Activated CD8-positive, alpha-beta memory T cell treated with anti-CD3 and anti-CD28 coated beads for 48 hours (primary cell): ENCODE measurements at regions not wholly inside any gene's neighbourhood (a gene's known extent, or its start where the extent isn't known, plus 50 kb on each side); places are given as distances from the start of the nearest gene placed in this dataset.

Source experiments
- DNase-seq, 3 experiments: peaks; one replicate each; pipeline ENCODE4 v3.0.0-alpha.2; 2020; ENCODE audit warnings: low read depth in 2 of 3, low spot score in 2 of 3

- no peak for DNase-seq
Measured at GRCh38 chrX:39653691-39654090, 444.1 kb downstream of the BCOR start.

DNA sequence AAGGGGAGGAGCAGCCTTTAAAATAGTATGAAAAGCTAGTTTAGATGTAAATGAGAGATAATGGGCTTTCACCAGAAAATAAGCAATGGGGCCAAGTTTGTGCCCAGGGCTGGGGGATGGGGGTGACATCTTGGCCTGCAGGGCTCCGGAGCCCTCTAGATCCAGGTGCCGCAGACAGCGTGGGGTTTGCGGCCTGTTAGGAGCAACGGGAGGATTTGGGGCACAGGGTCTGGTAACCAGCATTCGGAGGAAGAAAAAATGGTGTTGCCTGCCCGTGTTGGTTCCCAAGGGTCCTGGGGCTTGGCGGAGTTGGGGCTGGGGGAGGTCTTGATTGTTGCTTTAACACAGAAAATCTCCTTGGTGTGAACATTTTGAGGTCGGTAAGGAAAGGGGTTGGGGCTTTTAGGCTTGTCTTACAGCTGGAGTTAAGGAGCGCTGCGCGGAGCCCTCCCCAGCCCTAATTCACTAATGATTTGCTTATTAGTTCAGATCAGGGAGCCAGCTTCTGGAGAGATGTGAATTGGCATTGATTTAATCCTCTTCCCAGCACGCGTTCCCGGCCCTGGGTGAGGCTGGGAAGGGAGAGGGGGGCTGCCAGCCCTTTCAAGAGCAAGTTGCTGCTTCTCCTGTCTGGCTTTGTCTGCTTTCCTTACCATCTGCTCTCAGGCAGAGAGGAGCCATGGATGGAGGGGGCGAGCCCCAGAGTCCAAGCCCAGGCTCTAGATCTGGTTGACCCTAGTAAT, 443.4 kb downstream of the BCOR start:
- DNase-seq = no peak

DNA sequence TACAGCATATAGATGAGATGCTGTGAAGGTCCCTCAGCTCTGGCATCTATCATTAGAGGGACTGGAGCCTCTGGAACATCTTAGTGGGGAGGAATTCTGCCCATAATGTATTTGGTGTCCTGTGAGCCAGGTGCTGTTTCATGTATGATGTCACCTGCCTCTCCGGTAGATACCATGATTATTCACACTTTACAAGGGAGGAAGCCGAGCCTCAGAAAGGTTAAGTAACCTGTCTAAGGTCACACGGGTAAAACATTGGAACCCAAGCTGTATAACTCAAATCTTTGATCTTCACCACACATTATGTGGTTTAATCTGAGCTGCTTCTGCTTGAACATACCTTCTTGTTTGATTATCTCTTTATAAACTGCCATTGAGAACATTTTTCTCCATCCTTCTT, 442.8 kb downstream of the BCOR start:
- DNase-seq = no peak

GRCh38 chrX:39661116-39661907, 436.4 kb downstream of the BCOR start:
- DNase-seq = no peak

- DNase-seq = no peak
Measured at GRCh38 chrX:39665830-39666518, 431.8 kb downstream of the BCOR start.

DNA sequence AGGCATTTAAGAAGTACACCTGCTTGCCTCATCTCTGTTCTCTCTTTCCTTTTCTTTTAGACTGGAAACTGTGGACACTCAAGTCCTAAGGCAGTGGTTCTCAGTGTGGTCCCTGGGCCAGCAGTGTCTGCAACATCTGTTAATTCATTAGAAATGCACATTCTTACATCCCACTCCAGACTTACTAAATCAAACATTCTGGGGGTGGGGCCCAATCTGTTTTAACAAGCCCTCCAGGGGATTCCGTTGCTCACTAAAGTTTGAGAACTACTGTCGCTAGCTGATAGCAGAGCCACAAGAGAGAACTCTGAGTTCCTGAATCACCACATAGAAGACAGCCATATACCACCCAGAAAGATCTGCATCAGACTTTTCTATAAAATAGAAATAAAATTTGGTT, 430.6 kb downstream of the BCOR start:
- no peak for DNase-seq

DNA sequence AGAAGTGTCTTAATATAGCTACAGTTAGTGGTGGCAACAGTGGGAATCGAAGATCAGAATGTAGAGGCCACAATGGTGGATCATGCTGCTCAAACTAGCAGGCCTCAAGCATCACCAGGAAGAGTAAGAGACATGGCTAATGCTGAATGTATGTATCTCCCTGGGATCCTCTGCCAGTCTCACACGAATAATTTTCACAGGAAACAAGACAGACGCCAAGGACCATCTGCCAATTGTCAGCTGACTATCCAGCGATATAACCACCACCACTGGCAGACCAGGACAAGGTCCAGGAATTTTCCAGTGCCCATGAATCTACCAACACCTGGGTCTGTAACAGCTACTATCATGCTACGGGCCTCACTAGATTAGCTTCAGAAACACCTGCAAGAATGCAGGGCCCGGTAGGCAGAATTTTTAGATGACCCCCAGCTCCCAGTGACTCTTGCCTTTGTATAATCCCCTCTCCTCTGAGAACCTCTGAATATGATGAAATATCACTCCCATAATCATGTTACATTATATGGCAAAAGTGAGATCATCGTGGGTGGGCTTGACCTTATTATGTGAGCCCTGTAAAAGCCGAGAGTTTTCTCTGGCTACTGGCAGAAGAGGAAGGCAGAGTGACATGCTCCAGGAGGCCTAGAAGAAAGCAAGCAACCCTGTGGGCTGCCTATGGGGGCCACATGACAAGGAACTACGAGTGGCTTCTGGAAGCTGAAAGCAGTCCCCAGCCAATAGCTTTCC, 429.8 kb downstream of the BCOR start:
- DNase-seq = no peak

- no peak for DNase-seq
Measured at GRCh38 chrX:39669668-39670067, 428.1 kb downstream of the BCOR start.

DNA sequence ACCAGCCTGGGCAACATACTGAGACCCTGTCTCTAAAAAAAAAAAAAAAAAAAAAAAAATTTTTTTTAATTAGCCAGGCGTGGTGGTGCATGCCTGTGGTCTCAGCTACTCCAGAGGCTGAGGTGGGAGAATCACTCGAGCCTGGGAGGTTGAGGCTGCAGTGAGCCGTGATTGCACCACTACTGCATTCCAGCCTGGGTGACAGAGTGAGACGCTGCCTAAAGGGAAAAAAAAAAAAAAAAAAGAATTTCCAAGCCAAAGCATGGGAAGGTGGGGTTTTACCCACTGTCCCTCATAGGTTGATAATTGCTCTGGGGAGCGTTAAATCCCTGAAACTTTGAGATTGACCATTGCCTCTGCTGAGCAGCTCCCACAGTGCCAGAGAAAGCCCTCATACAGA, 427.5 kb downstream of the BCOR start:
- no peak for DNase-seq

GRCh38 chrX:39672405-39672804, 425.4 kb downstream of the BCOR start:
- DNase-seq = no peak

DNA sequence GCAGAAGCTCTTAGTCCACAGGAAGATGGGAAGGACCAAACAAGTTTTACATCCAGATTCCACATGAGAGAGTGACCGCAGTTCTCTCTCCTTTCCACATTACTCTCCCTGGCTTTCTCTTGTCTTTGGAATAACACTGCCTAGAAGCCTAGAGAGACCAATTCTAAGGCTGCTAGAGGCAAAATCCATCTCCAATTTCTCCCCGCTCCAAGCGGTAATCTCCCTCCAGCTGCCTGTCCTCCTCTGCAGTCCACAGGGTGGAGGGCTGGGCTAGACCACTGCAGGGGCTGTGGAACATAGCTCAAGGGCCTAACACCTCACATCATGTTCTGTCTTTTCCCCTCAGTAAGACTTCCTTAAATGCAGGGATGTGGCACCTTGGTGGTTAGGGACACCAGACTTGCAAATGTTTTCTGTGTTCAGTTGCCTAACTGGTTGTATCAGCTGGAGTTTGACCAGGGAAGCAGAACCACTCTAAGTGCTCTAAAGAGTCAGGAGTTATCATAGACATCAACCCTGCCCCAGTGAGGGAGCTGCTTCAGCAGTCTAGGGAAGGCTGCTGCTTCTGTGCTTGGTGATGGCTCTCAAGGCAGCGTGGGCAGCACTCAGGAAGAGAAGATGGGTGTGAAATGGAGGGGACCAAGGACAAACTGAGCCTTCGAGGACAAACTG, 423.1 kb downstream of the BCOR start:
- no peak for DNase-seq

GRCh38 chrX:39675162-39675553, 422.6 kb downstream of the BCOR start:
- no peak for DNase-seq

DNA sequence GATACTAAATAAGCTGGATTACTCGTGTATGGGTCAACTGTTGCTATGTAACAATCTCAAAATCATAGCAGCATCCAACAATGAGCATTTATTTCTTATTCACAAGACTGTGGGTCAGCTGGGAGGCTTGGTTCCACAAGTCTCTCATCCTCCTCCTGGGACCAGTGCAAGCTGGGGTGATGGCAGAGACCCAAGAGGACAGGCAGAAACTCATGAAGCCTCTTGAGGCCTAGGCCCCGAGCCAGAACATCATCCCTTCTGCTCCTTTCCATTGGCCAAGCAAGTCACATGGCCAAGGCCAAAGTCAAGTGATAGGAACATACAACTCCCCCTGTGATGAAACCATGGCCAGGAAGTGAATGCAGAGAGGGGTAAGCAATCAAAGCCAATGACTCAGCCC, 422.1 kb downstream of the BCOR start:
- no peak for DNase-seq

DNA sequence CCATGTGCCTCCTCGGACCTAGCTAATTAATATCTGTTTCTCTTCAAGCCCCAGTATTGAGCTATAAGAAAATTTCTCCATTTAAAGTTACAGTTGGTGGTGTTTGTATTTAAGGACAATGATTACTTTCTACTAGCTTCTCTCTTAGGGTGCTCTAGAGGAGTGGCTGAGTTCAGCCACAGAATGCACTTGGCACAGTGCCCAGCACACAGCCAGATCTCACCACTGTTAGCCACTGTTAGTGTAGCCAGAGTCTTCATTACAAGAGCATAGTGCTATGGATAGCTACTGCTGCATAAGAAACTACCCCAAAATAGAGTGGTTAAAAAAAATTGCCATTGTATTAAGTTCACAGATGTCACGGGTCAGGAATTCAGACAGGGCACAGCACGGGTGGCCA, 421.3 kb downstream of the BCOR start:
- DNase-seq = no peak

DNA sequence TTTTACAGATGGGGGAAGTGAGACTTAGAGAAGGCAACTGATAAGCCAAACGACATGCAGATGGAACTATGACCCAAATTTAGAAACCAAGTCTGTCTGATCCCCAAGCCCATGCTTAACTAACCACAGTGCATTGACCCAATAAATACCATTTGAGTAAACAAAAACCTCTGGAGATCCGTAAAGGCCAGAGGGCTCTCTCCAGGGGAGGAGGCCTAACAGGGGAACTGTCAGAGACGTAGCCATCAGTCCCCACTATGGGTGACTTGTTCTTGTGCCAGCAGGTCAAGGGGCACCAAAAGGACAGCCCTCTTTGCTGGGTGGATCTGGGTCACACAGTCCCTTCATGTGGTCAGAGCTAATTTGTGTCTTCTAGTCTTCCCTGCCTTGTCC, 420.2 kb downstream of the BCOR start:
- no peak for DNase-seq

DNA sequence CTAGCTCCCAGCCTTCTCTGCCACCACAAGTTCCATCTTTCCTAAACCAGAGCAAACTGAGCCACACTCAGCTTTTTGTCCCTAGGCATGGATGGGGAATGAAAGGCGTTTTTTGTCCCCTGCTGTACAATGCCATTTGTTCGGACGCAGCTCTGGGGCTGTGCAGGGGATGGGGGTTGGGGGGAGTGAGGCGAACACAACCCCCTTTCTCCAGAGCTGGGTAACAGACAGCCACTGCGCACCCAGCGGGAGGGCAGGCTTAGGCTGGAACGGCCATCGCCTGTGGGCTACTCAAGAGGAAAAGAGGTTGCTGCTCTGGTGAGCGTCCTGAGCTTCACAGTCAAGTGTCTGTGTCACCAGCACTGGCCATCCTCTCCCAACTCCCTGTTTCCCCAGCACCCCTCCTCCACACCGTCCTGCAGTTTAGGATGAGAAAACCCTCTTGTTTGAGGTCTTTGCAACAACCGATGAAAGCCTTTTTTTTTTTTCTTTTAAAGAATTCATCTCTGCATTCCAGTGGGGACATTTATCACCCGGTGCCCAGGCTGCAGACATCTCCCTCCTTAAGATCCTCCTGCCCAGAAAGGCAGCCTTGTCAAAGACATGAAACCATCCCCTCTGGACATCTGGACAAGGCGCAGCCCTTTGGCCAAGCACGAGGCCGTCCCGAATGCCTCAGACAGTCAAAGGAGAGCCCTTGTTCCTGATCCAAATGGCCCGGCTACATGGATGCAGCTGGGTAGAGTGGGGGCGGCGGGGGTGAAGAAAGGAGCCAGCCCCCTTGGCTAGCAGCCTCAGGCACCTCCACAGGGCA, 419.6 kb downstream of the BCOR start:
- no peak for DNase-seq

DNA sequence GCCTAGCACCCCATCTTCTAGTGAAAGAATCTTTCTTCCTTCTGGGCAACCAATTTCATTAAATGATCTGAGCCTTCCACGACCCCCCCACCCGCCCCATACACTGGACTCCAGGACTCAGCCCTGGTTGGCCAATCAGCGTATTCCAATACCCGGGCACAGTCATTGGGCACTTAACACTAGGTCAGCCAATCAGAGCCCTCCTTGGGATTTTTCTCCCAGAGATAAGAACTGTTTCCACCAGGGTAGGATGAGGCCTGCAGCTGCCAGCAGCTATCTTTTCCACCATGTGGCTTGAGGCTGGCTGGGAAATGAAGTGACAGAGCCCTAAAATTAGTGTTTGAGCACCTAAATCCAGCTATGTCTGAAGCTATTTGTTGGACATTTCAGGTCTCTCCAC, 418.8 kb downstream of the BCOR start:
- DNase-seq = no peak

DNA sequence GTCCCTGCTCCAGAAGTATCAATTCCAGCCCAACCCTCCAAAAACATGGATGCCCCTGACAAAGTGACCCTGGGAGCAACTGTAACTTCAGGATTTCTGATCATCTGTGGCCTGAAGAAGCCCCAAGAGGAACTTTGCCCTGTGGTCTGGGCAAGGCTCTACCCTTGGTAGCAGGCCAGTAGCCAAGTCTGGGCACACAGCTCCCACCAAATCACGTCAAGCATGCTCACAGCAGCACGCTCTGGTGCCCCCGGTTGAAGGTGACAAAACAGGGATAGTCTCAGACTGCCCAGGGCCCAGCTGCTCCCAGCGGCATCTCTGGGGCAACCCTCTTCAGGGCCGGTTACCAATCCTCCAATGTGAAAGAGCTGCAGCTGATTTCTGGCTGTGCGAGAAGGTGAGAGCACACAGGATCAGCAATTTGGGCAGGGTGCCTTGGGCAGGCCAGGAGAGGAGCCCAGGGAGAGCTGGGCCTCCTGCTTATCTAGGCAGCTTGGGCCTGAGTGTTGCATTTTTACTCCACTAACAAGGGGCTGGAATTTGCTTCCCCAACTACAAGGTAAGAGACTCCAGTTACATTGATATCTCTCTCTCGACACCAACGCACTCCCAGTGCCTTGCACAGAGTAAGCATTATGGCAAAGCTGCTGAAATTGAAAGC, 418.1 kb downstream of the BCOR start:
- DNase-seq = no peak

- no peak for DNase-seq
Measured at GRCh38 chrX:39681885-39682284, 415.9 kb downstream of the BCOR start.

GRCh38 chrX:39682778-39683177, 415.0 kb downstream of the BCOR start:
- DNase-seq = no peak
